Ascending aorta (tissue), 2 donors: ENCODE measurements at regions not wholly inside any gene's neighbourhood (a gene's known extent, or its start where the extent isn't known, plus 50 kb on each side); places are given as distances from the start of the nearest gene placed in this dataset.

Experiments
- DNase-seq, 2 donors: peaks; one replicate each; pipeline ENCODE4 v3.0.0-alpha.2; 2019; ENCODE audit warnings: low spot score in 2 of 2
- H3K27ac ChIP-seq, 2 donors: fragments of 200-600 bp; sonication (generic); one replicate each; pipeline ENCODE4 v1.5.1; 2016 to 2017; ENCODE audit warnings: mild to moderate bottlenecking in 1 of 2
- H3K27me3 ChIP-seq: fragments of 200-600 bp; sonication (generic); one replicate; pipeline ENCODE4 v1.5.1; 2017
- H3K36me3 ChIP-seq, 2 donors: fragments of 200-600 bp; sonication (generic); one replicate each; pipeline ENCODE4 v1.5.1; 2016
- H3K4me1 ChIP-seq, 2 donors: fragments of 200-600 bp; sonication (generic); one replicate each; pipeline ENCODE4 v1.5.1; 2016 to 2017; ENCODE audit warnings: mild to moderate bottlenecking in 1 of 2
- H3K4me3 ChIP-seq, 2 donors: fragments of 200-600 bp; sonication (generic); one replicate each; pipeline ENCODE4 v1.5.1; 2016 to 2017; ENCODE audit warnings: mild to moderate bottlenecking in 1 of 2
- H3K9me3 ChIP-seq, 2 donors: fragments of 200-600 bp; sonication (generic); one replicate each; pipeline ENCODE4 v1.5.1; 2016
- intact Hi-C: fragments of 100-400 bp; cut with DNase I; formaldehyde crosslinking; loops from one replicate; pipeline ENCODE4 v1.15.1; 2023
- TF ChIP-seq, protein P1 (sequence below), 3 experiments: fragments of 200-600 bp in 2 of 3; fragments of 450-650 bp in 1 of 3; sonication (generic) in 2 of 3; IDR thresholded peaks; one replicate each; pipeline ENCODE4 v1.5.1; 2016 to 2019; ENCODE audit warnings: antibody characterized with exemption in 3 of 3, mild to moderate bottlenecking in 1 of 3, moderate library complexity in 1 of 3

GRCh38 chr10:121265360-121266123, 332.7 kb downstream of the FGFR2 start:
- no peaks in the 10 kb centered on the region for H3K9me3 ChIP-seq
- H3K27ac ChIP-seq, result no peak overlapping the region
- DNase-seq, result no peak
- no peak overlapping the region for H3K4me3 ChIP-seq
- intact Hi-C loops, result no loop called here
- no peaks in the 10 kb centered on the region for H3K4me1 ChIP-seq
- H3K27me3 ChIP-seq, result no peaks in the 10 kb centered on the region
- TF ChIP-seq, protein P1, sequence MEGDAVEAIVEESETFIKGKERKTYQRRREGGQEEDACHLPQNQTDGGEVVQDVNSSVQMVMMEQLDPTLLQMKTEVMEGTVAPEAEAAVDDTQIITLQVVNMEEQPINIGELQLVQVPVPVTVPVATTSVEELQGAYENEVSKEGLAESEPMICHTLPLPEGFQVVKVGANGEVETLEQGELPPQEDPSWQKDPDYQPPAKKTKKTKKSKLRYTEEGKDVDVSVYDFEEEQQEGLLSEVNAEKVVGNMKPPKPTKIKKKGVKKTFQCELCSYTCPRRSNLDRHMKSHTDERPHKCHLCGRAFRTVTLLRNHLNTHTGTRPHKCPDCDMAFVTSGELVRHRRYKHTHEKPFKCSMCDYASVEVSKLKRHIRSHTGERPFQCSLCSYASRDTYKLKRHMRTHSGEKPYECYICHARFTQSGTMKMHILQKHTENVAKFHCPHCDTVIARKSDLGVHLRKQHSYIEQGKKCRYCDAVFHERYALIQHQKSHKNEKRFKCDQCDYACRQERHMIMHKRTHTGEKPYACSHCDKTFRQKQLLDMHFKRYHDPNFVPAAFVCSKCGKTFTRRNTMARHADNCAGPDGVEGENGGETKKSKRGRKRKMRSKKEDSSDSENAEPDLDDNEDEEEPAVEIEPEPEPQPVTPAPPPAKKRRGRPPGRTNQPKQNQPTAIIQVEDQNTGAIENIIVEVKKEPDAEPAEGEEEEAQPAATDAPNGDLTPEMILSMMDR (IDR thresholded peaks at IDR 0.05), result no peak
- no peaks in the 10 kb centered on the region for H3K36me3 ChIP-seq

DNA sequence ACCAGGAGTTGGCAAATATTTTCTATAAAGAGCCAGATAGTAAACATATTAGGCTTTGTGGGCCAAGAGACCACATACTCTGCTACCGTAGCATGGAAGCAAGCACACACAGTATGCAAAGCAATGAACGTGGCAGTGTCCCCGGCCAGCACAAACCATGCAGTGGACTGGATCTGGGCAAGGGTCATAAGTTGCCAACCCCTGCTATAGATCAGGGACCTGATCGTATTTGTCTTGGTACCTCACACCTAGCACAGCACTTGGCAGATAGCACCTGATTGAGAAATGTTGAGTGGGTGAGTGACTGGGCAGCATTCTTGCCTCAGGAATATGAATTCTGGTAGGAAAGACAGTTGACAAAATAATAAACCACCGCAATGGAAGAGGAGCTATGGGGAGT, 331.9 kb downstream of the FGFR2 start:
- DNase-seq, result no peak
- TF ChIP-seq, protein P1 (IDR thresholded peaks at IDR 0.05), result no peak
- H3K9me3 ChIP-seq, result no peaks in the 10 kb centered on the region
- no peaks in the 10 kb centered on the region for H3K4me1 ChIP-seq
- no peak overlapping the region for H3K4me3 ChIP-seq
- intact Hi-C loops, result no loop called here
- no peaks in the 10 kb centered on the region for H3K36me3 ChIP-seq
- H3K27me3 ChIP-seq, result no peaks in the 10 kb centered on the region
- no peak overlapping the region for H3K27ac ChIP-seq

GRCh38 chr10:121267236-121268003, 330.8 kb downstream of the FGFR2 start:
- H3K27me3 ChIP-seq, result no peaks in the 10 kb centered on the region
- no peaks in the 10 kb centered on the region for H3K36me3 ChIP-seq
- no peaks in the 10 kb centered on the region for H3K9me3 ChIP-seq
- intact Hi-C loops, result no loop called here
- H3K4me3 ChIP-seq, result no peak overlapping the region
- DNase-seq, result no peak
- TF ChIP-seq, protein P1 (IDR thresholded peaks at IDR 0.05), result no peak
- no peak overlapping the region for H3K27ac ChIP-seq
- no peaks in the 10 kb centered on the region for H3K4me1 ChIP-seq

- Histone ChIP-seq H3K9me3 (no peaks in the 10 kb centered on the region), H3K27me3 (no peaks in the 10 kb centered on the region), H3K4me3 (no peak overlapping the region), H3K27ac (no peak overlapping the region), H3K36me3 (no peaks in the 10 kb centered on the region), H3K4me1 (no peaks in the 10 kb centered on the region)
- TF ChIP-seq, protein P1 (IDR thresholded peaks at IDR 0.05), result no peak
- intact Hi-C loops, result no loop called here
- no peak for DNase-seq
Measured at GRCh38 chr10:121268363-121268762, 329.9 kb downstream of the FGFR2 start.

DNA sequence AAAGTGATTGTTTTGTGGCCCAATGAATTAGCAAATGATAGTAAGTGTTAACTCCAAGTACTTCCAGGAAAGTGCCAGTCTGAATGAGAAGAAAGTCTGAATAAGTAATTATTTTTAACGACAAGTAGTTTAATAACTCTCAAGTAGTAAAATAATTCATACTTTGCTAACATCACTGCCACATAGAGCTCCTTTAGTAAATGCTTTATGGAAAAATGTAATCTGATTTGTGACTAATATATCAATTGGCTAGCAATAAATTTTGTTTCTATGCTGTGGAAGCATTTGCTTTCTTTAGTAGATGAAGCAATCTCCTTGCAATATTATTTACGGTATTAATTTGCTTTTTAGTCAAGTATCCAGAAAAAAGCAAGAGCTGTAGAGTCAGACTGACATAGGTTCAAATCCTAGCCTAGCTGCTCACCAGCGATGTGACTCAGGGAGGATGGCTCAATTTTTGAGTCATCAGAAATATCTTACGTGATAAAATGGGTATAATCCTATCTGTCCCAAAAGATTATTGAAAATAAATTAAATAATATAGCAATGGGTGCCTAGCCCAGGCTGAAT, 329.3 kb downstream of the FGFR2 start:
- no peaks in the 10 kb centered on the region for H3K4me1 ChIP-seq
- H3K27ac ChIP-seq, result no peak overlapping the region
- no peaks in the 10 kb centered on the region for H3K27me3 ChIP-seq
- TF ChIP-seq, protein P1 (IDR thresholded peaks at IDR 0.05), result no peak
- no peaks in the 10 kb centered on the region for H3K9me3 ChIP-seq
- H3K4me3 ChIP-seq, result no peak overlapping the region
- H3K36me3 ChIP-seq, result no peaks in the 10 kb centered on the region
- intact Hi-C loops, result no loop called here
- no peak for DNase-seq
